LHCN-M2 (cell line): ENCODE measurements at regions not wholly inside any gene's neighbourhood (a gene's known extent, or its start where the extent isn't known, plus 50 kb on each side); places are given as distances from the start of the nearest gene placed in this dataset.
"Not testable (repeated sequence)": the region's sequence is repeated elsewhere in the genome, so short reads cannot be mapped to it uniquely, and the experiment has no call there.

Experiments used
- DNase-seq: peaks from one replicate; pipeline ENCODE4 v3.0.0-alpha.2; 2012; ENCODE audit warnings: low read depth

- not testable (repeated sequence) for DNase-seq
Observed at GRCh38 chr16:66173796-66174195, 192.7 kb upstream of the CDH5 start.

DNA sequence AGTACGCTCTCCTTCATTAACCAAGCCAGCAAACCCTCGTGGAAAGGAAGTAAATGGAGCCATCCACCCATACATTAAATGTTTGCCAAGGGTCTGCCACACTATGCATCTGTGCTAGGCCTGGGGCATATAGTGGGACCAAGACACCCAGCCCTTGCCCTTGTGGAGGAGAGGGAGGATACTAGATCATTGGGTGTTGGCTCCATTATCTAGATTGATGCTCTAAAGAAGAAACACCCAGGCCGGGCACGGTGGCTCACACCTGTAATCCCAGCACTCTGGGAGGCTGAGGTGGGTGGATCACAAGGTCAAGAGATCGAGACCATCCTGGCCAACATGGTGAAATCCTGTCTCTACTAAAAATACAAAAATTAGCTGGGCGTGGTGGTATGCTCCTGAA lies 193.3 kb upstream of the CDH5 start:
- DNase-seq: not testable (repeated sequence)

GRCh38 chr16:66172463-66172862 lies 194.0 kb upstream of the CDH5 start:
- no peak for DNase-seq

GRCh38 chr16:66171578-66171977 lies 194.9 kb upstream of the CDH5 start:
- no peak for DNase-seq

- DNase-seq: no peak
Observed at GRCh38 chr16:66170989-66171388, 195.5 kb upstream of the CDH5 start.

DNA sequence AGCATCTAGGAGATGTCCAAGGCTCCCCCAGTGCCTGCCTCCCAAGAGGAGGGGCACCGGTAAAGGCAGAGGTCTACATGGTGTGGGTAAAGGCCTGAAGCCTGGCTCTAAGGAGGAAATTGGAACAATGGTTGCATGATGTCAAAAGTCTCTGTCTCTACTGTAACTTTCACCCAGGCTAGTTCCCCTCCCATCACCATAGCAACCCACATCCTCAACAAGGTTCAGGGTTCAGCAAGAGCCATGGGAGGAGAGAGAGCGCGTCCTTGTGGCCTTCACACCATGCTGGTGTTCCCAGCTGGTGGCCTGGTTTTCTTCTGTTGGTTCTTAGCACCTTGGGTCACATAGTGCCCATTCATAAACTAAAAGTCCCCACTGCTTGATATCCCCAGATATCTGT lies 196.7 kb upstream of the CDH5 start:
- no peak for DNase-seq

DNA sequence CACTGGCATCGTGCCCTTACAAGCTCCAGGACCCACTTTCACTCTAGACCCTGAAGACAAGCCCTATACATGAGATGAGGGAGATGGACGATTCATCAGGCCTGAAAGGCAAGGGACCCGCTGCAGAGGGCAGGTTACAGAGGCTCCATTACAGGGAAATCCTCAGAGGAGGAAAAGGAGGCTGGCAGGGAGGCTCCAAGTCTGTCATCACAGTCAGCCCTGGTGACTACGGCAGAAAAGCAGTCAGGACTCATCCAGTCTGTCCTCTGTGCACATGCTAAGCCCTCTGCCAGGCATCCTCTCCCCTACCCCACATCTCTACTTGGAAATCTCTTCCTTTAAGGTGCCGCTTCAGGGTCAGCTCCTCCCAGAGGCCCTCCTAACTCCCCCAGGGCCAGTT lies 197.7 kb upstream of the CDH5 start:
- DNase-seq: no peak

DNA sequence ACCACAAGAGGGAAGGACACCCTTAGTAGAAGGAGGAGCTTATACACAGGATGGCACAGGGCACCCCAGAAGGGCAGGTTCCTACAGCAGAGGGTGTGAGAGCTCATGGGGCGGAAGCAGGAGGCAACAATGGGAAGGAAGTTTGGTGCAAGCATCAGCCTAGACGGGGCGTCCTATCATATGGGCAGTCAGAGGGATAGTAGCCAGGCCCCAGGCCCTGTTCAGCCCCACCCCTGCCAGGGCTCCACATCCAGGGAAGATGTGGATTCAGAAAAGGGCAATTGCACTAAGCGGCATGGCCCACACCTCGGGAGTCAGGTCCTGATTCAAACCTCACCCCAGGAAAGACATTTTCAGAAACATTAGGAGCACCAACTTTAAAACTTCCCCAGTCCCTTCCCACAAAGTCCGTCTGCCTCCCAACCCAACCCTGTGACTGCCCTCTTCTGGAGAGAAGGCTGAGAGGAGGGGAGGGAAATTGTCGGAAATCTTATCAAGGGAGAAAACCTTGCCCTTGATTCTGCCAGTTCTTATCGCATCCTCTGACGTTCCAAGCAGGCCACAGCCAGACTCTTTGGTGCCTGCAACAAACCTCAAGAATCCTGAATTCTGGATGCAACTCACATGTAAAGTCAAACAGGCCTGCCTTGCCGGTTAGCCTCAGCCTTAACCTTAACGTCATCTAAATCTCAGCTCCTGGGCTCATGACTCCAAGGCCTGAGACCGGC lies 198.8 kb upstream of the CDH5 start:
- DNase-seq: no peak

DNA sequence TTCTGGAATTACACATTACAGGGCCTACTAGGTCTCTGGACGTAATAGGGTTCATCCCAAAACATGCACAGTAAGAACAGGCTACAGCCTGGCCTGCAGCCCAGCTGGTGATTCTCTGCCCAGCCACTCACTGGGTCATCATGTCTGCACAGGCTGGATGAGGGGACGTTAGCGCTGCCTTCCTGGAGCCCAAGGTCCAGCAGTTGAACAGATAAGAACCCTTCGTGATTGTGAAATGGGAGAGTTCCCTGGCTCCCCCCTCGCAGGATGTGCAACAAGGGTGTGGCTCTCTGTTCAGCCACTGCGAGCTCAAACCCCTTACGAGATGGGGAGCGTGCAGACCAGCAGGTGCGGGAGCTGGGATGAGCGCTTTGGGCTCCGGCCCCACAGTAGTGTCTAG lies 200.0 kb upstream of the CDH5 start:
- DNase-seq: no peak

DNA sequence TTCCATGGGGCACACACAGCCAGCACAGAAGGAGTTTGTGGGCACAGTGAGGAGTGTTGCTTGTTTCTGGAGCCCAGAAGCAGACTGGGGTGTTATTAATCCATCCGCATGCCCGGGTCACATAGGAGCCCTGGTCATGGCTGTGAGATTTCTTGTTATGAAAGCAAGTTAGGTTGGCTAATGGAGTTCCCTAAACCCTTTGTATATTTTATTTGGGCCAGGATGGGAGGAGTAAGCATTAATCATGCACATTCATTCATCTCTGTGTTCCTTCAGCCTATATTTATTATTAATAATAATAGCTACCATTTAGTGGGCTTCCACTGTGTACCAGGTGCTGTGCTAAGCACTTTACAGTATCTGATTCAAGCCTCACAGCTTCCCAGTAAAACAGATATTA lies 200.6 kb upstream of the CDH5 start:
- no peak for DNase-seq

DNA sequence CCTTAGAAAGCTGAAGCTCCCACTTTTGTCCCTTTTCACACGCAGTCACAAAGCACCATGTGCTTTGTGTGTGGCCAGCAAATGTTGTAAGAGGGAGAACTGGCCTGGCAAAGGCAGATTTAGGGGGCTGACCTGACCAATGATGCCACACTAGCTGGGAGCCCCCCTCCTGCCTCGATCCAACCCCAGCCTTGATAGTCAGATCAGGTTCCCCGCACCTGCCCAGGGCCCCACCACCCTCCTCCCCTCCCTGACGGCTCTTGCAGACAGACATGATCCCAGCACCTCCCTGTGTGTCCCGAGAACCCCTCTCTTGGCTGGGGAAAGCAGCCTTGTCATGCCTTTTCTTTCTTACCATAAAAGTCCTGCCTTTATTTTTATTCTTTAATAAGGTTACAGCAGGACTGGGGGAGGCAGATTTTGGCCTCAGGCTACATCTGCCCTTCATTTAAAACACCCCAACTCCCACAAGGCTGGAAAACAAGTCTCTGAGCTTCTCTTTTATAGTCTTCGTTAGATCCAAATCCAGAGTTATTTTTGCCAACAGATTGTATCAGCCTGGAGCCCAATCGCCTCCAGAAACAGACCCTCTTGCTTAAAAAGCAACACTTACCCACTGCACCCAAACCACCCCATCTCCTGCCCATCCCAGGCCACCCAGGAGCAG lies 201.8 kb upstream of the CDH5 start:
- no peak for DNase-seq

DNA sequence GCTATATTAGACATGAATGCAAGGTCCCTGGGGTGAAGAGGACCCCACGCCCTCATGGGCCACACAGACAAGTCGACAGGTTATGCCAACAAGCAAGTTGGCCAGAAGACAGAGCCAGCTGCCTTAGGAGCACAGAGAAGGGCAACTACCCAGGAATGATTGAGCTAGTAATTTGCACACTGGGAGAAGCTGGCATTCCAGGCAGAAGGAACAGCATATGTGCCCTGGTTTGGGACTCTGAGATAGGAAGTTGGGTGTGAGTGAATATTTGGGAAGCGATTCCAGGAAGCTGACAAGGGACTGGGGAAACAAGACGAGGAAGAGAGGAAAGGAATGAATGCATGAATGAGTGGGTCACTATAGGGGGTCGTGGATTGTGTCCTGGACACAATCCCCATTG lies 203.7 kb upstream of the CDH5 start:
- DNase-seq: no peak

GRCh38 chr16:66161942-66162341 lies 204.5 kb upstream of the CDH5 start:
- DNase-seq: no peak

- DNase-seq: no peak
Observed at GRCh38 chr16:66161269-66161668, 205.2 kb upstream of the CDH5 start.

GRCh38 chr16:66159987-66160386 lies 206.5 kb upstream of the CDH5 start:
- DNase-seq: peak; percentile 15

DNA sequence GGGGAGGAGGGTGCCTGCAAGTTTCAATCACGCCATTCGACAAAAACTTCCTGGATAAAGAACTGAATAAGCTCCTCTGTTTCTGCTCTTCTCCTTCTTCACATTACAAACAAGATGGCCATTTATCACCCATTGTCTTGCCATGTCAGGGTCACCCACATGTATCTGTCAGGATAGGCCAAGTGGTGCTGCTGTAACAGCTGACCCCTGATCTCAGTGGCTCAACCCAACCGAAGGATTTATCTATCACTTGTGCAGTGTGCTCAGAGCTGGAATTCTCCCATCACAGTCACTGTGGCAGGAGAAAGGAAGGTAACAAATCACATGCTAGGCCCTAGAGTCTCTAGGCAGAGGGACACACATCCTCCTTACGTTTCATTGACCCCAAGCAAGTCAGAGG lies 210.0 kb upstream of the CDH5 start:
- DNase-seq: no peak

GRCh38 chr16:66155933-66156332 lies 210.6 kb upstream of the CDH5 start:
- no peak for DNase-seq

DNA sequence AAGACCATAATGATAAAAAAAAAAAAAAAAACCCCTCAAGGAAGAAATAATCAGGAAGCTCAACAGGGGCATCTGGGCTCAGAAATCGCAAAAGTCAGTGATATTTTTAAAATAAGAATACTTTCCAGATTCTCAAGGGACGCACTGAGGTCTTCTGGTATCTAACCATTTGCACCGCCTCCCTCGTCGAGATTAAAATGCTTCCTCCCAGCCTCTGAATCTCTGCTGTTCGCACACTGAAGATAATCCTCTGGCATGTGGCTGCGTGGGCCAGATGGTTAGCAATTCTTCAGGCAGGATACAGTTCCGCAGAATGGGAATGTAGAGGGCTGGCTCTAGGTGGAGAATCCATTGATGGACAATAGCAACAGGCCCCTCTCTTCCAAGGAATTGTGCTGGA lies 211.7 kb upstream of the CDH5 start:
- DNase-seq: peak; percentile 56

DNA sequence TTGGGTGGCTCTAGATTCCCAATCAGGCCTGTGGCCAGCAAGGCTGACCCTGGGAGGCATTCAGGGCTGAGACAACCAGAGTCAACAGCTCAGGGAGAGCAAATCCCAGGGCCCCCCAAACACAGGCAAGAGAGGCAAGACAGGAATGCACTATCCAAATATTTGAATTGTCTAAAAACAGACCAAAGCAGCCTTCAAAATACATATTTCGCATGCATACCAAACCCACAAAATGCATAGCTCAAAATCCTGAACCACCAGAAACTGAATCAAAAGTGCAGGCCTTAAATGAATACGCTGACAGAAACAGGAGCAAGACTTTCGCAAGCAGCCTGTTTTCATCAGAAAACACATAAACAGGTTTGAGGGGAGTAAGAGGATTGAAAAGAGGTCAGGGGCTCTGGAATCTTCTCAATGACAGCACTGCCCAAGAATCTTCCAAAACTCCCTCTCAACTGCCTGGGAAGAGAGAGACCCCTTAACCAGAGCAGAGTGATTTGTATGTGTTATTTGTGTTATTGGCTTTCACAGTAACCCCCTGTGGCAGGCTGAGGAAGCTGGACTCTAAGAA lies 213.6 kb upstream of the CDH5 start:
- DNase-seq: peak; percentile 28

DNA sequence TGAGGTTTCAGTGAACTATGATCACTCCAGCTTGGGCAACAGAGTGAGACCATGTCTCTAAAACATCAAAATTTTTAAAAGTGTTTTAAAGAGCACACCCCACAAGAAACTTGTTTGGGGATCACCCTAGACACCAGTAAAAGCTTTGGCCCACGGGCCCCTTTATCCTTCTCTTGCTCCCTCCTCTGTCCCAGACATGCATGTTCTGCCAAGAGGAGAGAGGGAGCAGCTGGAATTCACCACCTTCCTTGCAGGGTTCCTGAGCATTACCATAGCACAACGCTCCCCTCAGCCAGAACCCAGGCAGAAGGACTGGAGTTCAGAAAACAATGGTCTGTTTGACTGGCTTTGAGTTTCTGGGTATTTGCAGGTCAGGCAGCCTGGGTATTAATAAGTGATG lies 214.3 kb upstream of the CDH5 start:
- DNase-seq: no peak

DNA sequence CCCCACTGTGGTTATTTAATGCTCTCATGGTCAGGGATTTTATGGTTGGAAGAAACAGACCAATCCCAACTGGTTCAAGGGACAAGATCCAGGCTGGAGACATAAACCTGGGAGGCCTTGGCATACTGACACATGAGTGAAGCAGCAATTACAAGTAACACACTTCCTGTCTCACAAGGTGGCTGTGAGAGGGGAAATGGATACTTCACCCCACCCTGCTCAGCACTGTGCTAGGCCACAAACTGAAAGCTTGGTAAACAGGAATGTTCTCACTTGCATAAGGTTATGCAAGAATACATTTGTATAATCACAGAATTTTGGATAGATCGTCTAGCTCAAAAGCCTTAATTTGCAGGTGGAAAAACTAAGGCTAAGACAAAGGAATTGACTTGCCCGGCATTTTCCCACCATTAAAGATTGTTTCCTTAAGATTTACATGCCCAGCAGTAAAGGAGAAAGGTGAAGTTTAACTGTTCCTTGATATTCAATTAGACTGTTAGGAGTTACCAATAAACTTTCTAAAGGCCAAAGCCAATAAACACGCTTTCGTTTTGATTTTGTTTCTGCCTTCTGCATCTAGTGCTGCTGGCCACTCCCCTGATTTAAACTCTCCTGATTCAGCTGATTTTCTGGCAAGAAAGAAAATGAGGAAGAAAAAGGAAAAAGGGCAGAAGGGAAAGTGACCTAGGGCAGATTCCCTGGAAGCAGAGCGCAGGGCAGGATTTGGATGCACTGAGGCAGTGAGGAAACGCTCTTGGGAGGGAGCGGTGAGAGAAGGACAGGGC lies 215.6 kb upstream of the CDH5 start:
- DNase-seq: peak; percentile 8

- DNase-seq: no peak
Observed at GRCh38 chr16:66147291-66147690, 219.2 kb upstream of the CDH5 start.
